ENCODE measurements at regions not wholly inside any gene's neighbourhood (a gene's known extent, or its start where the extent isn't known, plus 50 kb on each side); places are given as distances from the start of the nearest gene placed in this dataset.

GRCh38 chr9:96137671-96138429 is 164.1 kb downstream of the HSD17B3 start:
- H3K4me1 ChIP-seq (replicated peaks in 1 of 4; ENCODE audit: control insufficient read depth in 3 of 4, insufficient read depth in 4 of 4, low read length in 3 of 4): peaks cover 8 to 25% (median 14%) of the 10 kb centered on the region in 4 experiments
- H2BK5ac ChIP-seq (ENCODE audit: low read depth, low read length): no peak overlapping the region; the same call in 1 of the 2 replicates
- H3K4me3 ChIP-seq (ENCODE audit: extremely low read depth in 1 of 4, insufficient read depth in 2 of 4, low read depth in 3 of 4, low read length in 4 of 4): no peak overlapping the region
- WGBS, 2 experiments (ENCODE audit: extremely low coverage in 1 of 2, insufficient coverage in 1 of 2, insufficient read length in 1 of 2, insufficient replicate concordance in 2 of 2, low coverage in 1 of 2, low lambda C conversion rate in 2 of 2, missing lambda C conversion rate in 1 of 2): 75% methylated on average over 6 of the region's 6 CpGs; no CpG with 5 or more reads in 1 of the 2 experiments
- peaks cover 0 to 2% (median 0%) of the 10 kb centered on the region in 4 experiments; a peak in 2 of 7 replicates for H3K27me3 ChIP-seq (replicated peaks in 1 of 4; ENCODE audit: control insufficient read depth in 3 of 4, extremely low read depth in 1 of 4, insufficient read depth in 3 of 4, low read length in 3 of 4)
- H3K9ac ChIP-seq (replicated peaks in 1 of 4; ENCODE audit: extremely low read depth in 1 of 4, low read depth in 3 of 4, low read length in 3 of 4): no peak overlapping the region
- H2AFZ ChIP-seq (ENCODE audit: low read length): no peak overlapping the region
- H3K14ac ChIP-seq (ENCODE audit: insufficient read length): no peak overlapping the region
- H4K5ac ChIP-seq (ENCODE audit: insufficient read length, low read depth, low read length): no peak overlapping the region
- H3K27ac ChIP-seq (ENCODE audit: low read depth, low read length): no peak overlapping the region
- H2BK15ac ChIP-seq (ENCODE audit: low read length): no peak overlapping the region
- no peak overlapping the region; the same call in 1 of the 2 replicates for H4K8ac ChIP-seq (ENCODE audit: extremely low read depth, insufficient read depth, low read length)
- H3K9me3 ChIP-seq (ENCODE audit: insufficient read depth in 2 of 2, low read depth in 1 of 2, low read length in 1 of 2): no peaks in the 10 kb centered on the region
- CTCF ChIA-PET (ENCODE audit: partially characterized antibody): interaction anchor here (0.9 kb wide), 1 partner anchor 49 kb away, joined by 3 read pairs; no protein-coding TSS in a partner anchor
- peak overlapping the region; percentile 34 for H3K4ac ChIP-seq (replicated peaks; ENCODE audit: insufficient read length, low read depth, low read length)
- no peaks in the 10 kb centered on the region for H3K79me2 ChIP-seq (ENCODE audit: control insufficient read depth in 1 of 2, insufficient read depth in 2 of 2, low read length in 2 of 2)
- 0 out of 2 replicates have a peak overlapping the region, but pooled peaks have one; percentile 17 for H2BK20ac ChIP-seq (ENCODE audit: low read length)
- no peak overlapping the region for H3K18ac ChIP-seq (ENCODE audit: extremely low read depth, low read length)
- no peak overlapping the region for H2BK12ac ChIP-seq (ENCODE audit: low read depth, low read length)
- no peaks in the 10 kb centered on the region for H4K20me1 ChIP-seq (replicated peaks in 1 of 2; ENCODE audit: control insufficient read depth in 1 of 2, insufficient read depth in 2 of 2, low read length in 2 of 2)
- no peak overlapping the region for H3K23ac ChIP-seq (ENCODE audit: insufficient read length)
- no peak overlapping the region for H2AK5ac ChIP-seq (ENCODE audit: low read depth, low read length)
- H3K36me3 ChIP-seq (ENCODE audit: control insufficient read depth in 2 of 4, insufficient read depth in 4 of 4, low read length in 3 of 4): no peaks in the 10 kb centered on the region
- no peaks in the 10 kb centered on the region for H3K79me1 ChIP-seq (ENCODE audit: low read depth, low read length)
- no peaks in the 10 kb centered on the region; the same call in 1 of the 2 replicates for H3K23me2 ChIP-seq (ENCODE audit: low read depth, low read length)
- H4K91ac ChIP-seq (replicated peaks; ENCODE audit: insufficient read length, low read length): no peak overlapping the region
- DNase-seq (ENCODE audit: low read depth in 1 of 2, low spot score in 2 of 2) (no peak), FAIRE-seq (no peak)
- no peak overlapping the region for H2BK120ac ChIP-seq (replicated peaks; ENCODE audit: low read depth, low read length)
- H3K4me2 ChIP-seq (ENCODE audit: insufficient read depth in 1 of 2, low read depth in 2 of 2, low read length in 2 of 2): 0 out of 4 replicates have a peak overlapping the region, but pooled peaks of 1 of the 2 experiments have one; percentile 7
- POLR2A ChIA-PET (ENCODE audit: partially characterized antibody): interaction anchor here (0.8 kb wide), 1 partner anchor 9 kb away, joined by 3 read pairs; no protein-coding TSS in a partner anchor
- no peak overlapping the region for H3K56ac ChIP-seq (replicated peaks; ENCODE audit: insufficient read length, low read depth, low read length)
- no peak for TF ChIP-seq KDM5A (IDR thresholded peaks at IDR 0.05; ENCODE audit: low read length)
- no peak for TF ChIP-seq TCF12 (IDR thresholded peaks at IDR 0.05; ENCODE audit: low read depth, low read length)
- no peak for TF ChIP-seq RBBP5 (IDR thresholded peaks at IDR 0.05; ENCODE audit: borderline replicate concordance, low read depth, low read length)
- TF ChIP-seq ATF3 (IDR thresholded peaks at IDR 0.05; ENCODE audit: insufficient read depth, low read depth, low read length): no peak
- TF ChIP-seq TAF7 (optimal IDR thresholded peaks at IDR 0.05; ENCODE audit: borderline replicate concordance, low read depth, low read length): no peak
- no peak for TF ChIP-seq RXRA (IDR thresholded peaks at IDR 0.05; ENCODE audit: insufficient read depth, low read depth, low read length)
- no peak for TF ChIP-seq BACH1 (IDR thresholded peaks at IDR 0.05; ENCODE audit: low read length)
- TF ChIP-seq RNF2 (IDR thresholded peaks at IDR 0.05; ENCODE audit: borderline replicate concordance, low read depth, low read length, missing control alignments, poor library complexity, severe bottlenecking): no peak
- TF ChIP-seq JUN (IDR thresholded peaks at IDR 0.05; ENCODE audit: low read depth, low read length): no peak
- TF ChIP-seq POLR2AphosphoS5 (IDR thresholded peaks at IDR 0.05; ENCODE audit: low read depth, low read length): no peak
- TF ChIP-seq TEAD4 (IDR thresholded peaks at IDR 0.05; ENCODE audit: low read depth, low read length): no peak
- TF ChIP-seq KDM4A (IDR thresholded peaks at IDR 0.05; ENCODE audit: low read depth, low read length, severe bottlenecking): no peak
